Fibroblast of lung (primary cell): ENCODE measurements at regions not wholly inside any gene's neighbourhood (a gene's known extent, or its start where the extent isn't known, plus 50 kb on each side); places are given as distances from the start of the nearest gene placed in this dataset.

Experiments used
- DNase-seq, 2 donors: peaks; one replicate each; pipeline versions ENCODE4 v3.0.0 to v3.0.0-alpha.2; 2010; ENCODE audit warnings: low read depth in 2 of 2
- H2AFZ ChIP-seq: 2 replicates; pipeline ENCODE4 v1.5.1; 2012; ENCODE audit warnings: low read length, control low read depth, inconsistent platforms
- H3K27ac ChIP-seq: 2 replicates; pipeline ENCODE4 v1.5.1; 2011; ENCODE audit warnings: low read length, control low read depth; ENCODE audit not compliant: insufficient read depth
- H3K27me3 ChIP-seq: 2 replicates; pipeline ENCODE4 v1.5.1; 2011; ENCODE audit warnings: mild to moderate bottlenecking, low read length; ENCODE audit not compliant: control insufficient read depth, insufficient read depth
- H3K36me3 ChIP-seq: 2 replicates; pipeline ENCODE4 v1.5.1; 2011; ENCODE audit warnings: low read length; ENCODE audit not compliant: control insufficient read depth, insufficient read depth
- H3K4me1 ChIP-seq: 2 replicates; pipeline ENCODE4 v1.5.1; 2011; ENCODE audit warnings: low read length; ENCODE audit not compliant: control insufficient read depth, insufficient read depth; ENCODE audit errors: extremely low read depth
- H3K4me2 ChIP-seq: 2 replicates; pipeline ENCODE4 v1.5.1; 2011; ENCODE audit warnings: low read length, control low read depth; ENCODE audit not compliant: insufficient read depth; ENCODE audit errors: extremely low read depth
- H3K4me3 ChIP-seq, 4 experiments: fragments of 200-600 bp in 1 of 4; sonication (generic) in 1 of 4; replicated peaks in 1 of 4; 2 replicates each; pipeline ENCODE4 v1.5.1; 2011 to 2016; ENCODE audit warnings: low read length in 4 of 4, low read depth in 3 of 4, mild to moderate bottlenecking in 3 of 4, control low read depth in 2 of 4, inconsistent platforms in 1 of 4, mixed read lengths in 1 of 4; ENCODE audit not compliant: insufficient read depth in 1 of 4; ENCODE audit errors: control extremely low read depth in 1 of 4
- H3K79me2 ChIP-seq: 2 replicates; pipeline ENCODE4 v1.5.1; 2012; ENCODE audit warnings: mild to moderate bottlenecking, low read length, inconsistent platforms; ENCODE audit not compliant: control insufficient read depth, insufficient read depth
- H3K9ac ChIP-seq: 2 replicates; pipeline ENCODE4 v1.5.1; 2011; ENCODE audit warnings: mild to moderate bottlenecking, low read length, control low read depth; ENCODE audit not compliant: insufficient read depth
- H3K9me3 ChIP-seq: 2 replicates; pipeline ENCODE4 v1.5.1; 2012; ENCODE audit warnings: low read depth, low read length; ENCODE audit not compliant: control insufficient read depth, insufficient read depth
- H4K20me1 ChIP-seq: 2 replicates; pipeline ENCODE4 v1.5.1; 2011; ENCODE audit warnings: low read length; ENCODE audit not compliant: control insufficient read depth, insufficient read depth; ENCODE audit errors: extremely low read depth
- CTCF ChIP-seq, 2 donors: IDR thresholded peaks in 1 of 2; conservative IDR thresholded peaks in 1 of 2; 1 replicate in 1 of 2; 2 replicates in 1 of 2; pipeline ENCODE4 v1.5.1; 2011 to 2012; ENCODE audit warnings: low read length in 2 of 2, control low read depth in 1 of 2, inconsistent platforms in 1 of 2, low read depth in 1 of 2, mild to moderate bottlenecking in 1 of 2
- EZH2 ChIP-seq: IDR thresholded peaks from 2 replicates; pipeline ENCODE4 v1.5.1; 2012; ENCODE audit warnings: low read length, control low read depth, mild to moderate bottlenecking; ENCODE audit errors: missing control alignments

DNA sequence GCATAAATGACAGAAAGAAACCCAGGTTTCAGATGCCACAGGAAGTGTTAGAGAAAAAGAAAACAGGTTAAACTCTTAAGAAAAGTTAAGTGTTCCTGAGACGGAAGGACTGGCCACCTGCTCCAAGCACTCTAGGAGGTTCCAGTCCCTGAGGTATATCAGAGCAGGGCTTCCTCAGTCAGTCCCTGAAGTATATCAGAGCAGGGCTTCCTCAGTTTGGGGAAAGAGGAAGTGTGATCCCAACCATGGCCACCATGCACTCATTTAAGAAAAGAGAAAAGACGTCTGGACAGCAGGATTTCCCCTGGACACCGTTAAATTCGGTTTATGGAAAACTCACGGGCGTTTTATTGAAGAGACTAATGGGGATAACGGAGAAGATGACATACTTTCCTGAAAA lies 133.4 kb upstream of the PFKP start:
- Histone ChIP-seq H4K20me1 (no peaks in the 10 kb centered on the region), H3K4me3 (no peak overlapping the region), H3K27me3 (no peaks in the 10 kb centered on the region), H3K27ac (no peak overlapping the region), H3K9me3 (no peaks in the 10 kb centered on the region), H2AFZ (no peak overlapping the region), H3K79me2 (no peaks in the 10 kb centered on the region), H3K9ac (no peak overlapping the region), H3K4me1 (no peaks in the 10 kb centered on the region), H3K36me3 (no peaks in the 10 kb centered on the region), H3K4me2 (no peak overlapping the region)
- TF ChIP-seq EZH2 = no peak
- no peak for TF ChIP-seq CTCF (conservative IDR thresholded peaks at IDR 0.05 in 1 of 2, IDR thresholded peaks at IDR 0.05 in 1 of 2; ENCODE audit: low read depth in 1 of 2, low read length in 2 of 2)
- DNase-seq = no peak

DNA sequence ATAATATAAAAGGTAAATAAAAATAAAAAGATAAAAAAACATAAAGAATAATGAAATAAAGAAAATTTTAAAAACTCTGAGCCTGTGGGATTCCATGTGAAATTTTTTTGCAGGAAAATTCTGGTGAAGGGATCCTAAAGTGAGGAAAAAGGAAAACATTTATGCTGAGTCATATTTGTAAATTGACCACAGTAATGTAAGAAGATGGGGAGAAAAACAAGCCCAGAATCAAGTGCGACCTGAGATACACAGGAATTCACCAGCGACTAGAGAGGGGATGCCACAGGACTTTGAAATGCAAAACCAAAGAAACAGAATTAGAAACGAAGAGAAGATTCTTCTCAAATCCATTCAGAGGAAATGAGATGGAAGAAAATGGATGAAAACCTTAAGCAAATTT lies 133.8 kb upstream of the PFKP start:
- DNase-seq = peak in 1 of 2 donors; percentile 40
- H3K27ac ChIP-seq = no peak overlapping the region
- no peaks in the 10 kb centered on the region for H3K27me3 ChIP-seq
- H3K9me3 ChIP-seq = no peaks in the 10 kb centered on the region
- TF ChIP-seq EZH2 (no peak), CTCF (conservative IDR thresholded peaks at IDR 0.05 in 1 of 2, IDR thresholded peaks at IDR 0.05 in 1 of 2; ENCODE audit: low read depth in 1 of 2, low read length in 2 of 2) (no peak)
- no peak overlapping the region for H2AFZ ChIP-seq
- H3K4me1 ChIP-seq = no peaks in the 10 kb centered on the region
- no peak overlapping the region for H3K4me3 ChIP-seq
- no peaks in the 10 kb centered on the region for H3K36me3 ChIP-seq
- no peaks in the 10 kb centered on the region for H3K79me2 ChIP-seq
- H3K9ac ChIP-seq = no peak overlapping the region
- no peaks in the 10 kb centered on the region for H4K20me1 ChIP-seq
- no peak overlapping the region for H3K4me2 ChIP-seq

- no peaks in the 10 kb centered on the region for H3K36me3 ChIP-seq
- H3K27ac ChIP-seq = no peak overlapping the region
- no peaks in the 10 kb centered on the region for H3K27me3 ChIP-seq
- H3K4me2 ChIP-seq = no peak overlapping the region
- H4K20me1 ChIP-seq = no peaks in the 10 kb centered on the region
- TF ChIP-seq EZH2 (no peak), CTCF (conservative IDR thresholded peaks at IDR 0.05 in 1 of 2, IDR thresholded peaks at IDR 0.05 in 1 of 2; ENCODE audit: low read depth in 1 of 2, low read length in 2 of 2) (no peak)
- no peak overlapping the region for H2AFZ ChIP-seq
- no peaks in the 10 kb centered on the region for H3K4me1 ChIP-seq
- H3K79me2 ChIP-seq = no peaks in the 10 kb centered on the region
- no peak overlapping the region for H3K9ac ChIP-seq
- no peaks in the 10 kb centered on the region for H3K9me3 ChIP-seq
- peak in 1 of 2 donors; percentile 23 for DNase-seq
- H3K4me3 ChIP-seq = no peak overlapping the region
These were observed 134.3 kb upstream of the PFKP start for GRCh38 chr10:2933071-2933470.
